RCC 7860 (cell line): ENCODE measurements at regions not wholly inside any gene's neighbourhood (a gene's known extent, or its start where the extent isn't known, plus 50 kb on each side); places are given as distances from the start of the nearest gene placed in this dataset.

Experiments
- DNase-seq: peaks from one replicate; pipeline ENCODE4 v3.0.0-alpha.2; 2015; ENCODE audit warnings: low spot score
- FAIRE-seq: peaks from 2 replicates; lab custom pipeline; 2012; peaks lifted over from hg19 to GRCh38; lab: Jason Lieb, UNC

- no peak for FAIRE-seq
- DNase-seq = no peak
Observed at GRCh38 chr17:33403194-33403593, 110.1 kb upstream of the ASIC2 start.

DNA sequence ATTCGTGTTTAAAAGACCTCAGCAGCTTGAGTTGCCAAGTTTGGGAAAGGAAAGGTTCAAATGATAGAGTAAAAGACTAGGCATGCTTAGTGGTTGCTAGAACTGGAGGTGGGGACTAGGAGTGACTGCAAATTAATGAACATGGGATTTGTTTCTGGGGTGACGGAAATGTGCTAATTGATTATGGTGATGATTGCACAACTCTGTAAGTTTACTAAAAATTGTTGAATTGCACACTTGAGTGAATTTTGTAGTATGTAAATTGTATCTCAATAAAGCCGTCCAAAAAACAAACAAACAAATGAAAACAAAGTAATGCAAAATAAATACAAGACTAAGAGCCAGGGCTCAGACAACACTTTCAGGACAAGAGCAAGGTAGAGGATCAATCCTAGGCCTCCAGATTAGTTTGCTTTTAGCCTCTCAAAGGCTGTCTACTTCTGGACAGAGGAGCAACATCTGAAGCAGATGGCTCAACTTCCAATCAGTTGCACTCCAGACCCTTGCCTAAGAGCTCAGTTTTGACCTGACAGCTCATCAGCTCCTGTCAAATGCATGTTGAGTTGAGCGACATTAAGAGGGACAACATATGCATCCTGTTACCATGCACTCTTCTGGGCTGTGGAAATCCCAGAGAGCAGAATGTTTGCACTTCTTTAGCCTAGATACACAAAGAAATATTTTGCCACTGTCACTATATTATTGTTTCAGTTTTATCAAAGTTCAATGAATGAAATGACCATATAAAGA, 111.2 kb upstream of the ASIC2 start:
- DNase-seq (no peak), FAIRE-seq (no peak)

GRCh38 chr17:33416131-33416530, 123.0 kb upstream of the ASIC2 start:
- DNase-seq (no peak), FAIRE-seq (no peak)

- DNase-seq = no peak
- no peak for FAIRE-seq
Observed at GRCh38 chr17:33421933-33422332, 128.8 kb upstream of the ASIC2 start.

DNA sequence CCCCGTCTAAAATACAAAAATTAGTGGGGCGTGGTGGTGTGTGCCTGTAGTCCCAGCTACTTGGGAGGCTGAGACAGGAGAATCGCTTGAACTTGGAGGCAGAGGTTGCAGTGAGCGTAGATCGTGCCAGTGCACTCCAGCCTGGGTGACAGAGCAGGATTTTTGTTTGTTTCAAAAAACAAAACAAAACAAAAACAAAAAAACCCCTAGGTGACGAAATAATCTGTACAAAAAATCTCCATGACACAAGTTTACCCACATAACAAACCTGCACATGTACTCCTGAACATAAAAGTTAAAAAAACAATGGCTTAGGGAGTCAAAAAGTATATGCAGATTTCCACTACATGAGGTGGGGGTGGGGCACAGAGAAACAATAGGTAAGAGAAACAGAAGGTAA, 140.5 kb upstream of the ASIC2 start:
- no peak for FAIRE-seq
- no peak for DNase-seq

- FAIRE-seq (no peak), DNase-seq (peak; percentile 11)
Observed at GRCh38 chr17:33434841-33435240, 141.7 kb upstream of the ASIC2 start.

- FAIRE-seq = no peak
- no peak for DNase-seq
Observed at GRCh38 chr17:33435721-33436301, 142.7 kb upstream of the ASIC2 start.

DNA sequence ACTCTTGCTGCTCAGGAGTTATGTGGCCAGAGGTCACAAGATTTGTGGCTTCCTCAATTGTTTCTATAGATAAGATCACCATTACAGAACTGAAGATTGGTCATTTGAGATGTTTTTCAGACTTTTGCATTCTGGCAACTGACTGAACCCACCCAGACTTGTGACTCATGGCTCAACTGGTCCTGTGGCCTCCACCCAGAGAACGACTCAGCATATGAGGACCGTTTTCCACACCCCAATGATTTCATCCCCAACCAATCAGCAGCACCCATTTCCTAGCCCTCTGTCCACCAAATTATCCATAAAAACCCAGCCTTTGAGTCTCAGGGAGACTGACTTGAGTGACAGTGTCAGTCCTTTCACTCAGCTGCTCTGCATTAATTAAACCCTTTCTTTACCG, 143.2 kb upstream of the ASIC2 start:
- FAIRE-seq (no peak), DNase-seq (no peak)

GRCh38 chr17:33438139-33438538, 145.0 kb upstream of the ASIC2 start:
- DNase-seq (no peak), FAIRE-seq (no peak)

- FAIRE-seq (no peak), DNase-seq (no peak)
Observed at GRCh38 chr17:33438578-33438977, 145.5 kb upstream of the ASIC2 start.

GRCh38 chr17:33442320-33442719, 149.2 kb upstream of the ASIC2 start:
- FAIRE-seq = no peak
- DNase-seq = no peak

- DNase-seq = no peak
- FAIRE-seq = no peak
Observed at GRCh38 chr17:33444731-33445130, 151.6 kb upstream of the ASIC2 start.

GRCh38 chr17:33447090-33447489, 154.0 kb upstream of the ASIC2 start:
- DNase-seq = no peak
- no peak for FAIRE-seq

GRCh38 chr17:33451221-33451620, 158.1 kb upstream of the ASIC2 start:
- DNase-seq = no peak

GRCh38 chr17:33457477-33457876, 164.4 kb upstream of the ASIC2 start:
- DNase-seq (no peak), FAIRE-seq (no peak)

More at GRCh38 chr17:33451221-33451620, 158.1 kb upstream of the ASIC2 start:
- FAIRE-seq = no peak

GRCh38 chr17:33459078-33459940, 166.2 kb upstream of the ASIC2 start:
- DNase-seq = no peak
- no peak for FAIRE-seq

DNA sequence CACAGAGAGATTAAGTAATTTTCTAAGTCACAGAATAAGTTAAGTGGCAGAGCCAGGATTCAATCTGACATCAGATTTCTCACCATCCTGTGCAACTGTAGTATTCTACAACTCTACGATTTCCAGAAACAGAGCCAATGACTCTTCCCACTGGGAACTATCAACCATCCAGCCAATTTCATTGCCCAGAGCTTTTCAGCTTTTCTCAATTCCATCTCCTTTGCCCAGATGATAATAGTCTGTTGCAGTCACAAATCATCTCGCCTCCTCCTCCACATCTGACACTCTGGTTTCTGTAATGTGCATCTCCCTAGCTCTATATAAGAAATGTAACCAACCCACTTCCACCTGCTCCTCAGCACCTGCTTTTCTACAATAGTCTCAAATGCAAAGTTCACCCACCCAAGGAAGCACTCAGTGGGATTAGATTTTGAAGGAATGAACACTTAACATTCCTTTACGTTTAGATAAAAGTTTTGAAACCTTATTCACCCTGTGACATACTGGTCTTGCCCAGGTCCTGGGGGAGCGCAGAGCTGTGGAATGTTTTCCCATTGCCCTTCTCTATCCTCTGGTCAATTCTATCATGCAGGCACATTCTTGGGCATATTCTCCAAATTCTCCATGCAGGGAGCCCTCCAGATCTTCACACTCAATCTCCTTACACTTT, 167.8 kb upstream of the ASIC2 start:
- DNase-seq = no peak
- FAIRE-seq = no peak

DNA sequence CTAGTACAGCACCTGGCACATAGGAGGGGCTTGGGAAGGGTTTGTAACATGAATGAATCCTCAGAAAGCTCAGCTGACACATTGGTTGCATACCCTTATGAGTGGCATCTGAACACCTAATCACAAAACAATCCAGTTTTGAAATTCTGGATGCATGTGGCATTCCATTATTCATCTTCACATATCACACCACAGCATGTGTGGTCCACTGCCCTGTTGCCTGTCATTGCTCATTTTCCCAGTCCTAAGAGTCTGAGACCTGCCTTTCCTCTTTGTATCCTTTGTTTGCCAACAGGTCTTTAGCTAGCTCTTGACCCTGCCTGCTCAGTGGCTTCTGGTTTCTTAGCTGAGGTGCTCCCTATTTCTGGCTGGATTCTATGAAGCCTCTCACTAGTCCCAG, 170.8 kb upstream of the ASIC2 start:
- FAIRE-seq = no peak
- no peak for DNase-seq

GRCh38 chr17:33464669-33465280, 171.7 kb upstream of the ASIC2 start:
- FAIRE-seq (no peak), DNase-seq (no peak)

DNA sequence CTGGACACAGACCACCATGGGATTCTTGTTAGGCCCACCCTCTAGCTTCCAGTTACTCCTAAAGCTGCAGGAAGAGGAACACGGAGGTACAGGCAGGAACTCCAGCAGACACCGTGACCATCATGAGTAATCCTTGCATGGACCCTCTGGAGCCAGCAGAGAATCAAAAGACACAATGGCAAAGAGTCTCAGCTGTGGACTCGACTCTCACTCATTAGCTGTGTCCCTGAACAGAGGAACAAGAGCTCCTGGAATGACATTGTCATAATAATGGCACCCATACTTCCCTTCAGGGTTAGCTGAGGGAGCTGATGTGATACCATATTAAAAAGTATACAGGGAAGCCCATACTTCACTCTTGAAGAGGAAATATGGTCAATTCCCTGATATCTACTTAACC, 176.3 kb upstream of the ASIC2 start:
- no peak for FAIRE-seq
- DNase-seq = no peak

GRCh38 chr17:33469911-33470310, 176.8 kb upstream of the ASIC2 start:
- FAIRE-seq (no peak), DNase-seq (no peak)
